ENCODE measurements at regions not wholly inside any gene's neighbourhood (a gene's known extent, or its start where the extent isn't known, plus 50 kb on each side); places are given as distances from the start of the nearest gene placed in this dataset.
"Not testable (repeated sequence)": the region's sequence is repeated elsewhere in the genome, so short reads cannot be mapped to it uniquely, and the experiment has no call there.

GRCh38 chr5:135776457-135776856 is 58.0 kb upstream of the SLC25A48 start:
- DNase-seq (ENCODE audit: low read depth, low spot score), result no peak

DNA sequence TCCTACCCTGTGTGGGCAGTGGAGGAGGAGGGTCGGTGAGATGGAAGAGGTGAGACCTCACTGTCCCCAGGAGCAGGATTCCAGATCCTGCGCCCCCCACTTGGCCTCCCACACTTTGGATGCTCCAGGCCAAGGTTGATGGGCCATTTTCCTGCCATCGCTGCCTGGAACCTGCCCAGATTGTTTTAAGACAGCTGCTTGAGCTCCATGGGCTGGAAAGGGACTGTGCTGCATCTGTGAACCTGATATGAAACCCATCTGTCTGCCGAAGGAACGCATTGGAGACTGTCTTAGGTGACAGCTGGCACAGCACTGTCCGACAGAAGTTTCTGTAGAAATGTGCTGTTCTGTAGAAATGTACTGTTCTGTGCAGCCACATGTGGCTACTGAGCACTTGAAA is 72.7 kb upstream of the SLC25A48 start:
- DNase-seq (ENCODE audit: low read depth, low spot score), result no peak

- DNase-seq (ENCODE audit: low read depth, low spot score), result peak; percentile 1
Measured at GRCh38 chr5:135759149-135759784, 75.2 kb upstream of the SLC25A48 start.

- no peak for DNase-seq (ENCODE audit: low read depth, low spot score)
Measured at GRCh38 chr5:135753990-135754389, 80.5 kb upstream of the SLC25A48 start.

DNA sequence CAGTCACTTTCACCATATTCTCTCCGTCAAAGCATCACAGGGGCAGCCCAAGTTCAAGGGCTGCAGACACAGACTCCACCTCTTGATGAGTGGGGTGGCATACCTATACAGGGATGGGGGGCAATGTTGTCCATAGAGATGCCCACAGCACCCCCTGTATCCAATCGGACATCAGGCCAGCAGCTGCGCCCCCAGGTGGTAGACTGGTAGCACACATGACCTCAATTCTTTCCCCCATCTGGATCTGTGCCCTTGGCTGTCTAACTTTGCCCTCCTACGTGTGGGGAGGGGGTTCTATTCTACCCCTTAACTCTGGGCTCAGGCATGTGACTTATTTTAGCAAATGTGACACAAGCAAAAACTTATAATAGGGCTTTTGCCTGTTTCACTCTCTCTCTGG is 84.0 kb upstream of the SLC25A48 start:
- DNase-seq (ENCODE audit: low read depth, low spot score), result no peak

- no peak for DNase-seq (ENCODE audit: low read depth, low spot score)
Measured at GRCh38 chr5:135747824-135748223, 86.6 kb upstream of the SLC25A48 start.

DNA sequence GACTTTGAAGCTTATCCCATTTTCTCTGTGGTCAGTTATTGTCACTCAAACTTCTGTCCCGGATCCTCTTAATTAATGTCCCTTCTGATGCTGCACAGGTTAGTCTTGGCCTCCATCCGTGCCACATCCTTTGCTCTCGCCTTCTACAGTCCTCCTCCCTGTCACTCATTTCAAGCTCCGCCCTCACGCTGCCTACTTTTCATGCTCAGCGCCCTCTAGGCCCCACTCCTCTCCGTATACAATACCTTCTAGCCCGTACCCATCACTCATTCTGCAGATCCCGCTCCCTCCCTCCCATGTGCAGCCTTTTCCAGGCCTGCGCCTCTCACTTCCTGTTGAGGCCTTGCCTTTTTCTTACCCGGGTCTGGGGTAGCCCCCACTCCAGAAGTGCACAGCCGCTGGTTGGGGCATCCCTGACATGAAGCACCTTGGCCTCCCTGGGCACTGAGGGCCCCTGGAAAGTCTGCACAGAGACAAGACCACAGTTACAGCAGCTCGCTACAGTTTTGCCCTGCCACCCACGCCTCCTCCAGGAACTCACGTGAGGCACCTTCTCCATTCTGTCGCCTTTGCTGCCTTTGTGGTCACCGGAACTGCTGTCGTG is 88.5 kb upstream of the SLC25A48 start:
- DNase-seq (ENCODE audit: low read depth, low spot score), result peak; percentile 3

GRCh38 chr5:135743705-135744411 is 90.6 kb upstream of the SLC25A48 start:
- peak; percentile 67 for DNase-seq (ENCODE audit: low read depth, low spot score)

DNA sequence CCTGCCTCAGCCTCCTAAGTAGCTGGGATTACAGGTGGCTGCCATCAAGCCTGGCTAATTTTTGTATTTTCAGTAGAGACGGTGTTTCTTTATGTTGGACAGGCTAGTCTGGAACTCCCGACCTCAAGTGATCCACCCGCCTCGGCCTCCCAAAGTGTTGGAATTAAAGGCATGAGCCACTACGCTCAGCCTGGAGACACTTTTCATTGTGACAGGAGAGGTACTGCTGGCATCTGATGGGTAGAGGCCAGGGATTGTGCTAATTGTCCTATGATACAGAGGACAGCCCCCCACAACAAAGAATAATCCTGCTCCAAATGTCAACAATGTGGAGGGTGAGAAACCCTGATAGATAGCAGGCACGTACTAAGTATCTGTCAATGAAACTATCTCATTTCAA is 91.3 kb upstream of the SLC25A48 start:
- DNase-seq (ENCODE audit: low read depth, low spot score), result peak; percentile 8

GRCh38 chr5:135742240-135742639 is 92.2 kb upstream of the SLC25A48 start:
- DNase-seq (ENCODE audit: low read depth, low spot score), result not testable (repeated sequence)

DNA sequence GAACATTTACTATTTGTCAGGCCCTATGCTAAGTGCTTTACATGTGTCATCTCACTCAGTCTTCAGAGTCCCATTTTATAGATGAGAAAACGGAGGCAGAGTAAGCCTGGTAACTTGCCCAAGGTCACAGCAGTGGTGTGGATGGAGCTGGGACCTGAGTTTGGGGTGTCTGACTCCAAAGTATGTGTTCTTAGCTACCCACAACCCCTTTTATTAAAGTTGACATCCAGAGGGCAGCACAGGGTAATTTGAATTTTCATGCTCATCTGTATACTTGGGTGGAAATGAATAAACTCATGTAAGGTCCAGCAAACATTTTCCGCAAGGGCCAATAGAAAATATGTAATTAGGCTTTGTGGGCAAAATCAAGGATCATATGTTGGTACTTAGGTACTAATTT is 93.4 kb upstream of the SLC25A48 start:
- DNase-seq (ENCODE audit: low read depth, low spot score), result peak; percentile 0

DNA sequence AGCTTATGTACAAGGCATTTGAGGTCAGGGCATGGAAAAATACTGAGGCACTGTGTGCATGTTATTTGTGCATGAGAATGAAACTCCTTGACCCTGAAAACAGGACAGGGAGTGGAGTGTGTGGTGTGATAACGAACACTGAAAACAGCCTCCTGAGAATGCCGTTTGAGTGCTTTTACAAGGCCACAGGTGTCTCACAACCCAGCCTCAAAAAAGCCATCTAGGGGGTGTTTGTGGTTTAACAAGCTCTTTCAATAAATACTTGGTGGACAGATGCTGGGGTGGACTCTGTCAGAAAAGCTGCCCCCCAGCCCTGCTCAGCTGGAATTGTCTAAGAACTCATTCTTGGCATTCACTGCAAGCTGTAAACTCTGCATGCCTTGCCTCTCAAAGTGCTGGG is 94.0 kb upstream of the SLC25A48 start:
- peak; percentile 23 for DNase-seq (ENCODE audit: low read depth, low spot score)

DNA sequence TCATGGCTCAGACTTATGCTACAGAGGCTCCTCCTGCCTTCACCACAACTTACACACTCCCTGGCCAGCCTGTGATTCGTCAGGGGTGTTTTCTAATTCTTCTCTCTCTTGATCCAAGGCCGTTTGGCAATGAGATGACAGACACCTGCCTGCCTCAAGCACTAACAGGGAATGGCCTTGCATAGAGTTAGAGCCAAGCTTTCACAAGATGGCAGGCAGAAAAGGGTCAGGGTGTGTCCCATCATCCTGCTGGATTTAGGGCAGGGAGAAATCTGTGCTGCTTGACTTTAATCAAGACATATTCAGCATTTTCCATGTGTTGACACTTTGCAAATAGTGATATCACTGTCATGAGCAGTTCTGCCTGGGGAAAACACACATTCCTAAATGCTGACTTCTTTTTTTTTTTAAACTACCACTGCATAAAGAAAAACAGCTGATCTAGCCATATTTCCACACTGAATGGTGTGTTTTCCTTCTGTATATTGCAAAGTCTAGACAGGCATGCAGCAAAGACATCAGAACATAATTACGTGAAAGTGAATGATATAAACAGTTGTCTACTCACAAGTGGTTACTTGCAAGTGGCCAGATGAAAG is 95.0 kb upstream of the SLC25A48 start:
- DNase-seq (ENCODE audit: low read depth, low spot score), result peak; percentile 0

GRCh38 chr5:135738564-135738875 is 95.9 kb upstream of the SLC25A48 start:
- DNase-seq (ENCODE audit: low read depth, low spot score), result peak; percentile 0

GRCh38 chr5:135737701-135738563 is 96.5 kb upstream of the SLC25A48 start:
- DNase-seq (ENCODE audit: low read depth, low spot score), result peak; percentile 1

DNA sequence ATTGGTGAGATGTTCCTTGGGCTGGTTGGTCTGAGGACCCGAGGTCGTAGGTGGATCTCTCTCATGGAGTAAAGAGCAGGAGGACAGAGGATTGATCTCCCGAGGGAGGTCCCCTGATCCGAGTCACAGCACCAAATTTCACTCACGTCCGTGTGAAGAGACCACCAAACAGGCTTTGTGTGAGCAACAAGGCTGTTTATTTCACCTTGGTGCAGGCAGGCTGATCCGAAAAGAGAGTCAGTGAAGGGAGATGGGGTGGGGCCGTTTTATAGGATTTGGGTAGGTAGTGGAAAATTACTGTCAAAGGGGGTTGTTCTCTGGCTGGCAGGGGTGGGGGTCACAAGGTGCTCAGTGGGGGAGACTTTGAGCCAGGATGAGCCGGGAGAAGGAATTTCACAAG is 97.5 kb upstream of the SLC25A48 start:
- DNase-seq (ENCODE audit: low read depth, low spot score), result peak; percentile 2

DNA sequence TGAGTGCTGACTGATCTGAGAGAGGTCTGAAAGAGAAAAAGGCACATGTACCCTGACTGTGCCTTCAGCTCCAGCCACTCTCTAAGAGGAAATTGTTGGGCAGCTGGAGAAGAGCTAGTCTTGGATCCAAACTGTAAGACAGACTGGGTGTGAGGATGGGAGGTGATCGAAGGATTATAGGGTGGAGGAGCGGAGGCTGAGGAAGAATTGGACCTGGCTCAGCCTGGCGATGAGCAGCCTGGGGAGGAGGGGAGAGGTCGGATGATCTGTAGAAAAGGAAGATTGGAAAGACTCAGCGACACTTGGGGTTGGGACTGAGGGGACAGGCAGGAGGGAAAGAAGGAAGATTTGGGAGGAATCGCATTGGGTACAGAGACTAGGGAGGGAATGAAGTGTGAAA is 98.6 kb upstream of the SLC25A48 start:
- DNase-seq (ENCODE audit: low read depth, low spot score), result peak; percentile 0

DNA sequence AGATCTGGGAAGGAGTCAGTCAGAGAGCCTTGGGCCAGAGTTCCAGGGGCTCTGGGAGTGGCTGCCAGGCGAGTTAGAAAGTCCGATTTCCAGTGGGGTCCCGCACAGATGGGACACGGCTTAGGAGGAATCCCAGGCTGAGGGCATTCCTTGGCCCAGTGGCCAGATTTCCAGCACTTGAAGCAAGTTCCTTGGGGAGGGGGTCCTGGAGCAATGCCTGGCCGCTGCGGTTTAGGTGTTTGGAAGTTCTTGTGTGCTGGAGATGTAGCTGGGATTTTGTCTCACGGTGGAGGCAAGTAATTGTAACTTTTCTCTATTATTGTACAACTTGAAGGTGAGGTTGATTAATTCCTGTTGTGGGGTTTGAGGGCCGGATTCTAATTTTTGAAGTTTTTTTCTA is 99.5 kb upstream of the SLC25A48 start:
- DNase-seq (ENCODE audit: low read depth, low spot score), result peak; percentile 1

DNA sequence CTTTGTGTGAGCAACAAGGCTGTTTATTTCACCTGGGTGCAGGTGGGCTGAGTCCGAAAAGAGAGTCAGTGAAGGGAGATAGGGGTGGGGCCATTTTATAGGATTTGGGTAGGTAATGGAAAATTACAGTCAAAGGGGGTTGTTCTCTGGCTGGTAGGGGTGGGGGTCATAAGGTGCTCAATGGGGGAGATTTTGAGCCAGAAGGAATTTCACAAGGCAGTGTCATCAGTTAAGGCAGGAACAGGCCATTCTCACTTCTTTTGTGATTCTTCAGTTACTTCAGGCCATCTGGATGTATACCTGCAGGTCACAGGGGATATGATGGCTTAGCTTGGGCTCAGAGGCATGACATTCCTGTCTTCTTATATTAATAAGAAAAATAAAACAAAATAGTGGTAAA is 103.4 kb upstream of the SLC25A48 start:
- not testable (repeated sequence) for DNase-seq (ENCODE audit: low read depth, low spot score)

DNA sequence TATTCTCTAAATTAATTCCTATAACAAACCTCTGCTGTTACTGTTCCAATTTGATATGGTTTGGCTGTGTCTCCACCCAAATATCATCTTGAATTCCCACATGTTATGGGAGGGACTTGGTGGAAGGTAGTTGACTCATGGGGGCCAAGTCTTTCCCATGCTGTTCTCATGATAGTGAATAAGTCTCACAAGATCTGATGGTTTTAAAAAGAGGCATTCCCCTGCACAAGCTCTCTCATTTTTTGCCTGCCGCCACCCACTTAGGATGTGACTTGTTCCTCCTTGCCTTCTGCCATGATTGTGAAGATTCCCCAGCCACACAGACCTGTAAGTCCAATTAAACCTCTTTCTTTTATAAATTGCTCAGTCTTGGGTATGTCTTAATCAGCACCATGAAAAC is 104.3 kb upstream of the SLC25A48 start:
- DNase-seq (ENCODE audit: low read depth, low spot score), result not testable (repeated sequence)

GRCh38 chr5:135729321-135729786 is 105.1 kb upstream of the SLC25A48 start:
- DNase-seq (ENCODE audit: low read depth, low spot score), result no peak

DNA sequence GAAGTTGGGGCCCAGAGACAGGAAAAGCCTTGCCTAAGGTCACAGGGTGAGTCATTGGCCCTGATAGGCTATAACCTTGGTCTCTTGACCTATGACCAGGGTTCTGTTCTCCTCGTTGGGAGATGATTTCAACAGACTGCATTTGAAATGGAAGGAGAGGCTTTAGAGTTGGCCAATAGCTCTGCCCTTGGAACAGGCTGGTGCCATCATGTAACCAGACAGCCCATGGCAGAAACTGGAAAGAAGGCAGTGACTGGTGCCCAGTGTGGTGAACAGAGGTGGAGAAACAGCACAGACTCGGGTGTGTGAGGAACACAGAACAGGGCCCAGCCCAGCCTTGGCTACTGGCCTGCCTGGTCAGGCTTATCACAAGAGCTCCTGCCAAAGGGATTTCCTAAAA is 109.8 kb upstream of the SLC25A48 start:
- DNase-seq (ENCODE audit: low read depth, low spot score), result peak; percentile 36
